CD4-positive, alpha-beta memory T cell (primary cell): ENCODE measurements at regions not wholly inside any gene's neighbourhood (a gene's known extent, or its start where the extent isn't known, plus 50 kb on each side); places are given as distances from the start of the nearest gene placed in this dataset.

Experiments used
- CTCF ChIA-PET: fragments of 350-600 bp; sonication (Branson Sonifier 250); formaldehyde crosslinking; loops from one replicate; lab custom pipeline; 2021; ENCODE audit warnings: inconsistent platforms; ENCODE audit not compliant: partially characterized antibody; lab: Charles Lee
- POLR2A ChIA-PET: fragments of 350-600 bp; sonication (Branson Sonifier 250); formaldehyde crosslinking; loops from one replicate; lab custom pipeline; 2021; ENCODE audit not compliant: partially characterized antibody; lab: Charles Lee
- DNase-seq, 5 donors: peaks; one replicate each; pipeline versions ENCODE4 v3.0.0 to v3.0.0-alpha.2; 2020 to 2022; ENCODE audit warnings: mixed read lengths in 1 of 5
- H3K27ac ChIP-seq: one replicate; pipeline ENCODE4 v1.7.0; 2013; ENCODE audit warnings: low read depth, low read length
- H3K27me3 ChIP-seq: 2 replicates; pipeline ENCODE4 v1.7.0; 2013; ENCODE audit warnings: mild to moderate bottlenecking, low read length, moderate library complexity; ENCODE audit not compliant: insufficient read depth
- H3K36me3 ChIP-seq: 2 replicates; pipeline ENCODE4 v1.7.0; 2013; ENCODE audit warnings: mild to moderate bottlenecking, low read length, moderate library complexity; ENCODE audit not compliant: insufficient read depth
- H3K4me1 ChIP-seq: 2 replicates; pipeline ENCODE4 v1.7.0; 2013; ENCODE audit warnings: mild to moderate bottlenecking, low read length, moderate library complexity; ENCODE audit not compliant: insufficient read depth
- H3K4me3 ChIP-seq, 2 donors: one replicate each; pipeline ENCODE4 v1.7.0; 2013; ENCODE audit warnings: low read length in 2 of 2, mild to moderate bottlenecking in 1 of 2
- H3K9me3 ChIP-seq, 2 donors: one replicate each; pipeline ENCODE4 v1.7.0; 2013; ENCODE audit warnings: low read length in 2 of 2, control low read depth in 1 of 2; ENCODE audit not compliant: control insufficient read depth in 1 of 2
- H3K27ac Mint-ChIP-seq, 7 donors: one replicate each; pipeline ENCODE4 v1.8.0; 2020 to 2021; ENCODE audit warnings: mixed read lengths in 7 of 7, mild to moderate bottlenecking in 6 of 7, inconsistent platforms in 3 of 7, moderate library complexity in 3 of 7
- H3K27me3 Mint-ChIP-seq, 2 donors: one replicate each; pipeline ENCODE4 v1.8.0; 2020 to 2021; ENCODE audit warnings: mixed read lengths in 2 of 2
- H3K36me3 Mint-ChIP-seq, 2 donors: one replicate each; pipeline ENCODE4 v1.8.0; 2020 to 2021; ENCODE audit warnings: mixed read lengths in 2 of 2, inconsistent platforms in 1 of 2, mild to moderate bottlenecking in 1 of 2
- H3K4me1 Mint-ChIP-seq, 4 donors: one replicate each; pipeline ENCODE4 v1.8.0; 2020 to 2021; ENCODE audit warnings: mixed read lengths in 4 of 4, mild to moderate bottlenecking in 1 of 4
- H3K4me3 Mint-ChIP-seq, 8 donors: one replicate each; pipeline ENCODE4 v1.8.0; 2020 to 2021; ENCODE audit warnings: mixed read lengths in 8 of 8, mild to moderate bottlenecking in 7 of 8, moderate library complexity in 6 of 8, inconsistent platforms in 3 of 8
- H3K9me3 Mint-ChIP-seq, 8 donors: one replicate each; pipeline ENCODE4 v1.8.0; 2020 to 2021; ENCODE audit warnings: mixed read lengths in 8 of 8, mild to moderate bottlenecking in 5 of 8, inconsistent platforms in 3 of 8, moderate library complexity in 1 of 8
- intact Hi-C: fragments of 100-400 bp; cut with micrococcal nuclease; formaldehyde crosslinking; loops from one replicate; pipeline ENCODE4 v1.15.1; 2023

DNA sequence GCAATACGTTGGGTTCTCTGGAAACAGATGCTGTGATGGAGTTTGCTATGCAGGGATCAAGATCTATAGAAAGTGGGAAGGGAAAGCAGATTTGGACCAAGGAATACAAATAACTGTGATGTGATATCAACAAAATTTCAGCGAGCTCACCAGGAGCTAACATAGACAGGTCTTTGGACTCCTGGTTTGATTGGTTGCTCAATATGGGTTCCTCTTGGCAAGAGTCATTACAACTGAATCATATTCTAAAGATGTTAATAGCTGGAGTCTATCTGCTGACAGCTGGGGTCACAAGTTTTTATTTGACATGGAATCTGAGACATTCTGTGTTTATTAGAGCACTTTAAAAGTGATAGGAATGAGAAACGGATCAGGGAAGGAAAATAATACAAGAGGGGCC, 637.6 kb upstream of the GNPDA2 start:
- POLR2A ChIA-PET = no interaction called here
- no peaks in the 10 kb centered on the region for H3K4me1 ChIP-seq
- no peaks in the 10 kb centered on the region for H3K9me3 ChIP-seq
- no peaks in the 10 kb centered on the region for H3K27me3 ChIP-seq
- H3K4me3 ChIP-seq = no peak overlapping the region
- Mint-ChIP-seq H3K4me3 (no peak overlapping the region), H3K4me1 (no peaks in the 10 kb centered on the region), H3K9me3 (peaks cover 2 to 30% (median 17%) of the 10 kb centered on the region in 8 donors), H3K36me3 (no peaks in the 10 kb centered on the region), H3K27me3 (no peaks in the 10 kb centered on the region), H3K27ac (no peak overlapping the region)
- CTCF ChIA-PET = no interaction called here
- intact Hi-C loops = no loop called here
- no peak for DNase-seq
- H3K27ac ChIP-seq = no peak overlapping the region
- no peaks in the 10 kb centered on the region for H3K36me3 ChIP-seq

DNA sequence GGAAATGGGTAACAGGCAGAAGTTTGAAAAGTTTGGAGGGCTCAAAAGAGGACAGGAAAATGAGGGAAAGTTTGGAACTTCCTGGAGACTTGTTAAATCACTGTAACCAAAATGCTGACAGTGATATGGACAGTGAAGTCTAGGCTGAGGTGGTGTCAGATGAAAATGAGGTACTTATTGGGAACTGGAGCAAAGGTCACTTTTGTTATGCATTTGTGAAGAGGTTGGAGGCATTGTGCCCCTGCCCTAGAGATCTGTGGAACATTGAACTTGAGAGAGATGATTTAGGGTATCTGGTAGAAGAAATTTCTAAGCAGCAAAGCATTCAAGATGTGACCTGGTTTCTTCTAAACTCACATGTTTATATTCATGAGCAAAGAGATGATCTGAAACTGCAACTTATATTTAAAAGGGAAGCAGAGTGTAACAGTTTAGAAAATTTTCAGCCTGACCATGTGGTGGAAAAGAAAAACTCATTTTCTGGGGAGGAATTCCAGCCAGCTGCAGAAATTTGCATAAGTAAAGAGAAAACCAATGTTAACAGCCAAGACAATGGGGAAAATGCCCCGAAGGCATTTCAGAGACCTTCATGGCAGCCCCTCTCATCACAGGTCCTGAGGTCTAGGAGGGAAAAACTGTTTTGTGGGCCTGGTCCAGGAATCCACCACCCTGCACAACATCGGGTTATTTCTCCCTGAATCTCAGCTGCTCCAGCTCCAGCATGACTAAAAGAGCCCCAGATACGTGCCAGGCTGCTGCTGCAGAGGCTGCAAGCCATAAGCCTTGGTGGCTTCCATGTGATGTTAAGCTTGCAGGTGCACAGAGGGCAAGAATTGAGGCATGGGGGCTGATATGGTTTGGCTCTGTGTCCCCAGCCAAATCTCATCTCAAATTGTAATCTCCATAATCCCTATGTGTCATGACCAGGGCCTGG, 632.5 kb upstream of the GNPDA2 start:
- Mint-ChIP-seq H3K9me3 (peaks cover 4 to 33% (median 15%) of the 10 kb centered on the region in 8 donors), H3K36me3 (no peaks in the 10 kb centered on the region), H3K4me3 (no peak overlapping the region), H3K27ac (no peak overlapping the region), H3K4me1 (no peaks in the 10 kb centered on the region), H3K27me3 (no peaks in the 10 kb centered on the region)
- no peak for DNase-seq
- Histone ChIP-seq H3K27ac (no peak overlapping the region), H3K4me1 (no peaks in the 10 kb centered on the region), H3K9me3 (no peaks in the 10 kb centered on the region), H3K36me3 (no peaks in the 10 kb centered on the region), H3K27me3 (no peaks in the 10 kb centered on the region), H3K4me3 (no peak overlapping the region)
- POLR2A ChIA-PET = no interaction called here
- intact Hi-C loops = no loop called here
- CTCF ChIA-PET = no interaction called here

DNA sequence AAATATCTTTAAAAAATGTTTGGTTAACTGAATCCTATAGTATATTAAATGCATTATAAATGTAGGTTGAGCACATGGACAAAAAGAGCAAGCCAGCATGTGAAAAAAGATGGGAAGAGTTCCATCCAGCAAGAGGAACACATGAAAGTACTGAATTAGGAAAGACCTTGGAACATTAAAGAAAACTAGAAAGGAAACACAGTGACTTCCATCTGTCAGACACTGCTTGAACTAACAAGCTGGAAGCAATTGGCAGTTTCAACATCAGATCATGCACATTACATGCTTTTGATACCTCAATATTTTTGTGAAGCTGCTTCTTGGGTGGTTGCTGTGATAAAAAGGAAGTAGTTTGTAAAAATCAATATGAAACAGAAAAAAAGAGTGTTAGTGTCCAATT, 626.8 kb upstream of the GNPDA2 start:
- H3K36me3 Mint-ChIP-seq = no peaks in the 10 kb centered on the region
- H3K27ac ChIP-seq = no peak overlapping the region
- no peak overlapping the region for H3K27ac Mint-ChIP-seq
- POLR2A ChIA-PET = no interaction called here
- H3K27me3 ChIP-seq = no peaks in the 10 kb centered on the region
- CTCF ChIA-PET = no interaction called here
- DNase-seq = no peak
- no peaks in the 10 kb centered on the region for H3K4me1 Mint-ChIP-seq
- no peaks in the 10 kb centered on the region for H3K36me3 ChIP-seq
- no peaks in the 10 kb centered on the region for H3K4me1 ChIP-seq
- no peaks in the 10 kb centered on the region for H3K9me3 ChIP-seq
- intact Hi-C loops = no loop called here
- H3K27me3 Mint-ChIP-seq = no peaks in the 10 kb centered on the region
- H3K9me3 Mint-ChIP-seq = peaks cover 2 to 8% (median 5%) of the 10 kb centered on the region in 8 donors
- H3K4me3 ChIP-seq = no peak overlapping the region
- no peak overlapping the region for H3K4me3 Mint-ChIP-seq

GRCh38 chr4:45350438-45350837, 624.1 kb upstream of the GNPDA2 start:
- POLR2A ChIA-PET = no interaction called here

GRCh38 chr4:45349859-45350258, 623.5 kb upstream of the GNPDA2 start:
- Histone ChIP-seq H3K36me3 (no peaks in the 10 kb centered on the region), H3K4me3 (no peak overlapping the region), H3K4me1 (no peaks in the 10 kb centered on the region), H3K9me3 (no peaks in the 10 kb centered on the region), H3K27me3 (no peaks in the 10 kb centered on the region), H3K27ac (no peak overlapping the region)
- POLR2A ChIA-PET = no interaction called here
- no peak overlapping the region for H3K4me3 Mint-ChIP-seq
- H3K9me3 Mint-ChIP-seq = peaks cover 1 to 13% (median 7%) of the 10 kb centered on the region in 8 donors
- intact Hi-C loops = no loop called here
- H3K4me1 Mint-ChIP-seq = no peaks in the 10 kb centered on the region
- H3K36me3 Mint-ChIP-seq = no peaks in the 10 kb centered on the region
- H3K27ac Mint-ChIP-seq = no peak overlapping the region
- no peaks in the 10 kb centered on the region for H3K27me3 Mint-ChIP-seq
- no peak for DNase-seq
- CTCF ChIA-PET = no interaction called here

More at GRCh38 chr4:45350438-45350837, 624.1 kb upstream of the GNPDA2 start:
- H3K4me1 ChIP-seq = no peaks in the 10 kb centered on the region
- H3K27ac Mint-ChIP-seq = no peak overlapping the region
- CTCF ChIA-PET = no interaction called here
- H3K27me3 ChIP-seq = no peaks in the 10 kb centered on the region
- H3K27ac ChIP-seq = no peak overlapping the region
- peaks cover 1 to 10% (median 3%) of the 10 kb centered on the region in 8 donors for H3K9me3 Mint-ChIP-seq
- H3K4me3 Mint-ChIP-seq = no peak overlapping the region
- no peaks in the 10 kb centered on the region for H3K27me3 Mint-ChIP-seq
- intact Hi-C loops = no loop called here
- no peaks in the 10 kb centered on the region for H3K9me3 ChIP-seq
- H3K4me3 ChIP-seq = no peak overlapping the region
- no peaks in the 10 kb centered on the region for H3K36me3 Mint-ChIP-seq
- no peak for DNase-seq
- no peaks in the 10 kb centered on the region for H3K36me3 ChIP-seq
- H3K4me1 Mint-ChIP-seq = no peaks in the 10 kb centered on the region

GRCh38 chr4:45346816-45347435, 620.6 kb upstream of the GNPDA2 start:
- H3K27me3 Mint-ChIP-seq = no peaks in the 10 kb centered on the region
- intact Hi-C loops = no loop called here
- H3K4me1 Mint-ChIP-seq = no peaks in the 10 kb centered on the region
- Histone ChIP-seq H3K4me1 (no peaks in the 10 kb centered on the region), H3K4me3 (no peak overlapping the region), H3K27me3 (no peaks in the 10 kb centered on the region), H3K9me3 (no peaks in the 10 kb centered on the region), H3K27ac (no peak overlapping the region), H3K36me3 (no peaks in the 10 kb centered on the region)
- H3K9me3 Mint-ChIP-seq = peaks cover 0 to 13% (median 5%) of the 10 kb centered on the region in 8 donors
- CTCF ChIA-PET = no interaction called here
- no peak for DNase-seq
- H3K27ac Mint-ChIP-seq = no peak overlapping the region
- no peaks in the 10 kb centered on the region for H3K36me3 Mint-ChIP-seq
- H3K4me3 Mint-ChIP-seq = no peak overlapping the region
- POLR2A ChIA-PET = no interaction called here

DNA sequence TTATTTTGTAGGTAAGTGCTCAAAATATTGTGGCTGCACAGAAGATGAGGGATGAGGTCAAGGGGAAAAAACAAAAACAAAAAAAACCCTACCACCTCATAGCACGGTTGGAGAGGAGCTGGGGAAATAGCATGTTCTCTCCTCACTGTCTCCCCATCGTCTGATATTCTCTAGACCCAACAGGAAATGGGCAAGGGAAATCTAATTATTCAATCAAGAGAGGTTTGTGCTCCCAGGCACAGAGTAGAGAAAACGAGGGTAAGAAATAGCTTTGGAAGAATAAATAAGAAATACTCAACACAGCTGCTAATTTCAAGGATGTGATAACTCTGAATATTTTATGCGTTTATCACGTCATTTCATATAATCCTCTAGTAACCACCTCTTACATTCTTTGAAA, 619.2 kb upstream of the GNPDA2 start:
- Histone ChIP-seq H3K36me3 (no peaks in the 10 kb centered on the region), H3K27ac (no peak overlapping the region), H3K4me3 (no peak overlapping the region), H3K9me3 (no peaks in the 10 kb centered on the region), H3K4me1 (no peaks in the 10 kb centered on the region), H3K27me3 (no peaks in the 10 kb centered on the region)
- DNase-seq = no peak
- POLR2A ChIA-PET = no interaction called here
- Mint-ChIP-seq H3K27me3 (no peaks in the 10 kb centered on the region), H3K4me3 (no peak overlapping the region), H3K27ac (no peak overlapping the region), H3K36me3 (no peaks in the 10 kb centered on the region), H3K4me1 (no peaks in the 10 kb centered on the region), H3K9me3 (peaks cover 0 to 13% (median 7%) of the 10 kb centered on the region in 8 donors)
- intact Hi-C loops = no loop called here
- CTCF ChIA-PET = no interaction called here
